Thoracic aorta (tissue), 2 donors: ENCODE measurements at regions not wholly inside any gene's neighbourhood (a gene's known extent, or its start where the extent isn't known, plus 50 kb on each side); places are given as distances from the start of the nearest gene placed in this dataset.

ENCODE experiments used
- ATAC-seq: fragments of 150-250 bp; one replicate; pipeline ENCODE4 v1.8.0; 2017; ENCODE audit warnings: low read depth; ENCODE audit not compliant: insufficient number of reproducible peaks, low FRiP score
- DNase-seq: peaks from one replicate; pipeline ENCODE4 v3.0.0-alpha.2; 2020; ENCODE audit warnings: low spot score
- H3K27ac ChIP-seq, 2 donors: fragments of 200-600 bp; sonication (generic); 1 replicate in 1 of 2; 2 replicates in 1 of 2; pipeline ENCODE4 v1.5.1; 2016; ENCODE audit warnings: mild to moderate bottlenecking in 2 of 2, moderate library complexity in 2 of 2
- H3K27me3 ChIP-seq: fragments of 200-600 bp; sonication (generic); replicated peaks from 2 replicates; pipeline ENCODE4 v1.6.0; 2016; ENCODE audit warnings: mild to moderate bottlenecking; ENCODE audit not compliant: insufficient read depth
- H3K36me3 ChIP-seq: fragments of 200-600 bp; sonication (generic); one replicate; pipeline ENCODE4 v1.5.1; 2016
- H3K4me1 ChIP-seq, 2 donors: fragments of 200-600 bp; sonication (generic); 1 replicate in 1 of 2; 2 replicates in 1 of 2; pipeline versions ENCODE4 v1.5.1 to v1.6.0; 2016; ENCODE audit warnings: low read depth in 2 of 2, mild to moderate bottlenecking in 1 of 2; ENCODE audit not compliant: control insufficient read depth in 1 of 2
- H3K4me3 ChIP-seq: fragments of 200-600 bp; sonication (generic); 2 replicates; pipeline ENCODE4 v1.5.1; 2016; ENCODE audit warnings: mild to moderate bottlenecking
- H3K9me3 ChIP-seq: fragments of 200-600 bp; sonication (generic); 2 replicates; pipeline ENCODE4 v1.5.1; 2016
- CTCF ChIP-seq: fragments of 200-600 bp; sonication (generic); IDR thresholded peaks from one replicate; pipeline ENCODE4 v1.5.1; 2019; ENCODE audit warnings: antibody characterized with exemption

- Histone ChIP-seq H3K36me3 (no peaks in the 10 kb centered on the region), H3K9me3 (no peaks in the 10 kb centered on the region), H3K4me3 (no peak overlapping the region), H3K27ac (no peak overlapping the region), H3K4me1 (no peaks in the 10 kb centered on the region), H3K27me3 (no peaks in the 10 kb centered on the region)
- no peak for ATAC-seq
- no peak for TF ChIP-seq CTCF
- DNase-seq = no peak
Measured at GRCh38 chr12:76143343-76144244, 59.1 kb upstream of the NAP1L1 start.

GRCh38 chr12:76142305-76142704 is 57.8 kb upstream of the NAP1L1 start:
- Histone ChIP-seq H3K27ac (no peak overlapping the region), H3K9me3 (no peaks in the 10 kb centered on the region), H3K27me3 (no peaks in the 10 kb centered on the region), H3K4me1 (no peaks in the 10 kb centered on the region), H3K36me3 (no peaks in the 10 kb centered on the region), H3K4me3 (no peak overlapping the region)
- TF ChIP-seq CTCF = no peak
- DNase-seq (no peak), ATAC-seq (no peak)

- no peaks in the 10 kb centered on the region for H3K36me3 ChIP-seq
- H3K9me3 ChIP-seq = no peaks in the 10 kb centered on the region
- DNase-seq (no peak), ATAC-seq (no peak)
- no peak overlapping the region for H3K27ac ChIP-seq
- H3K4me3 ChIP-seq = no peak overlapping the region
- H3K4me1 ChIP-seq = no peaks in the 10 kb centered on the region
- TF ChIP-seq CTCF = no peak
- no peaks in the 10 kb centered on the region for H3K27me3 ChIP-seq
Measured at GRCh38 chr12:76138656-76139055, 54.2 kb upstream of the NAP1L1 start.

GRCh38 chr12:76137606-76138005 is 53.1 kb upstream of the NAP1L1 start:
- H3K27me3 ChIP-seq = no peaks in the 10 kb centered on the region
- H3K4me1 ChIP-seq = no peaks in the 10 kb centered on the region
- DNase-seq (no peak), ATAC-seq (no peak)
- H3K4me3 ChIP-seq = no peak overlapping the region
- no peak overlapping the region for H3K27ac ChIP-seq
- H3K9me3 ChIP-seq = no peaks in the 10 kb centered on the region
- H3K36me3 ChIP-seq = no peaks in the 10 kb centered on the region
- TF ChIP-seq CTCF = no peak

GRCh38 chr12:76135456-76135855 is 51.0 kb upstream of the NAP1L1 start:
- Histone ChIP-seq H3K4me1 (no peaks in the 10 kb centered on the region), H3K36me3 (no peaks in the 10 kb centered on the region), H3K27ac (no peak overlapping the region), H3K4me3 (no peak overlapping the region), H3K27me3 (no peaks in the 10 kb centered on the region), H3K9me3 (no peaks in the 10 kb centered on the region)
- ATAC-seq = no peak
- TF ChIP-seq CTCF = no peak
- no peak for DNase-seq
